Hepatocyte (in vitro differentiated cells): ENCODE measurements at regions not wholly inside any gene's neighbourhood (a gene's known extent, or its start where the extent isn't known, plus 50 kb on each side); places are given as distances from the start of the nearest gene placed in this dataset.
A peak's percentile ranks its signal among the peaks of the same experiment; 100 is the strongest.

ENCODE experiments used
- DNase-seq: peaks from one replicate; pipeline ENCODE4 v3.0.0-alpha.2; 2016; ENCODE audit warnings: low spot score
- H2AFZ ChIP-seq: fragments of 200-600 bp; sonication (generic); 2 replicates; pipeline ENCODE4 v1.6.0; 2016; ENCODE audit warnings: antibody characterized with exemption, mild to moderate bottlenecking
- H3K27ac ChIP-seq: fragments of 200-600 bp; sonication (generic); 2 replicates; pipeline ENCODE4 v1.5.1; 2016; ENCODE audit warnings: mild to moderate bottlenecking
- H3K27me3 ChIP-seq: fragments of 200-600 bp; sonication (generic); 2 replicates; pipeline ENCODE4 v1.6.1; 2016
- H3K36me3 ChIP-seq: fragments of 200-600 bp; sonication (generic); replicated peaks from 2 replicates; pipeline ENCODE4 v1.5.1; 2016; ENCODE audit warnings: low read depth; ENCODE audit not compliant: insufficient read depth
- H3K4me1 ChIP-seq: fragments of 200-600 bp; sonication (generic); 2 replicates; pipeline ENCODE4 v1.5.1; 2016; ENCODE audit warnings: mild to moderate bottlenecking, moderate library complexity; ENCODE audit not compliant: insufficient read depth
- H3K4me2 ChIP-seq: fragments of 200-600 bp; sonication (generic); 2 replicates; pipeline ENCODE4 v1.6.0; 2016
- H3K4me3 ChIP-seq: fragments of 200-600 bp; sonication (generic); 2 replicates; pipeline ENCODE4 v1.5.1; 2016; ENCODE audit warnings: mild to moderate bottlenecking
- H3K79me2 ChIP-seq: fragments of 200-600 bp; sonication (generic); 2 replicates; pipeline ENCODE4 v1.6.0; 2017; ENCODE audit warnings: mild to moderate bottlenecking
- H3K9me2 ChIP-seq: fragments of 200-600 bp; sonication (generic); replicated peaks from 2 replicates; pipeline ENCODE4 v1.6.0; 2017; ENCODE audit warnings: mild to moderate bottlenecking; ENCODE audit not compliant: insufficient read depth
- H3K9me3 ChIP-seq: fragments of 200-600 bp; sonication (generic); 2 replicates; pipeline ENCODE4 v1.5.1; 2016; ENCODE audit warnings: low read depth, mild to moderate bottlenecking
- H4K20me1 ChIP-seq: fragments of 200-600 bp; sonication (generic); 2 replicates; pipeline ENCODE4 v1.6.0; 2016; ENCODE audit warnings: mild to moderate bottlenecking; ENCODE audit not compliant: insufficient read depth, poor library complexity, severe bottlenecking
- EZH2 ChIP-seq: fragments of 200-600 bp; sonication (generic); IDR thresholded peaks from 2 replicates; pipeline ENCODE4 v1.6.1; 2016; ENCODE audit warnings: antibody characterized with exemption, mild to moderate bottlenecking, borderline replicate concordance
- EZH2phosphoT487 ChIP-seq: fragments of 200-600 bp; sonication (generic); IDR thresholded peaks from one replicate; pipeline ENCODE4 v1.6.1; 2018; ENCODE audit warnings: antibody characterized with exemption, mild to moderate bottlenecking, low read depth, moderate library complexity; ENCODE audit not compliant: unreplicated experiment, severe bottlenecking
- WGBS: methylation state at CpG from one replicate; pipeline ENCODE4 v1.1.6; 2016; ENCODE audit warnings: low lambda C conversion rate; ENCODE audit errors: missing lambda C conversion rate; 5-methylcytosine and 5-hydroxymethylcytosine counted together
- TF ChIP-seq, protein P1 (sequence below): fragments of 200-600 bp; sonication (generic); IDR thresholded peaks from 2 replicates; pipeline ENCODE4 v1.5.1; 2016; ENCODE audit warnings: antibody characterized with exemption, mild to moderate bottlenecking; ENCODE audit not compliant: poor library complexity

DNA sequence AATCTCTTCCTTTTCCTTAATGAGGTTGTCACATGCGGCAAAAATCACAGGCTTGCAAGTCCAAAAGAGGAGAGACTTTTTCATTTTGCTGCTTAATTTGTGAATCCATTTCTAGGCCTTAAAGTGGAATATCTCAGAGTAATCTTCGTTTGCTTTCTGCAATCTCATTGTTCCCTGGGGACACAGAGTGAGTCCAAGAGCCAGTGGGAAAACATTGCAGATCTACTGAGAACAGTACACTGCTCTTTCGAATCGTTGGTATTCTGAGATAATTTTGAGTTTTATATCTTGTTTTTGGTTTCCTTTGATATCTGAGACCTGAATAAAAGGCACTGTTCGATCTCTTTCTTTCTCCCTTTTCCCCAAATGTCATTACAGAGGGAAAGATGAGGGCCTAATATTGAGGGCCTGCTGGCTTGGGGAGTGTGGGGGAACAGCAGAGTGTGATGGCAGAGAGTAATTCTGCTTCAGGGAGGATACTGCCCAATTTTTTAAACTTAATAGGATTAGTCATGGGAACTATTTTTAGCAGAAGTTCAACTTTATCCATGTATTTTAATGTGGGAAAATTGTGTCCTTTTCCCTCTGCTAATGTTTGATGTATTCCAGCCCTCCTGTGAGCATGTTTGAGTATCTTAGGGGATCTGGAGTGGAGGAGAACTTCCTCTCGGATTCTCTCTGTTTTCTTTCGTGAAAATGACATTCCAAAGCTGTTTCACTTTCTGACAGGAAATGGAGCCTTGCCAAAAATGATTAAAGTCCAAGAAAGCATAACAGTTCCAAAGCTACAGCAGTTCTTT, 418.2 kb upstream of the ZEB2 start:
- WGBS, result 45% methylated on average over 7 of the region's 7 CpGs
- Histone ChIP-seq H3K9me2 (no peaks in the 10 kb centered on the region), H3K79me2 (no peaks in the 10 kb centered on the region), H4K20me1 (no peaks in the 10 kb centered on the region), H3K9me3 (no peaks in the 10 kb centered on the region), H3K27ac (peak overlapping the region; percentile 47), H3K4me2 (peak overlapping the region; percentile 12), H2AFZ (no peak overlapping the region), H3K4me1 (peaks cover 3% of the 10 kb centered on the region), H3K36me3 (no peaks in the 10 kb centered on the region), H3K27me3 (no peaks in the 10 kb centered on the region), H3K4me3 (no peak overlapping the region)
- DNase-seq, result peak; percentile 49
- TF ChIP-seq, protein P1, sequence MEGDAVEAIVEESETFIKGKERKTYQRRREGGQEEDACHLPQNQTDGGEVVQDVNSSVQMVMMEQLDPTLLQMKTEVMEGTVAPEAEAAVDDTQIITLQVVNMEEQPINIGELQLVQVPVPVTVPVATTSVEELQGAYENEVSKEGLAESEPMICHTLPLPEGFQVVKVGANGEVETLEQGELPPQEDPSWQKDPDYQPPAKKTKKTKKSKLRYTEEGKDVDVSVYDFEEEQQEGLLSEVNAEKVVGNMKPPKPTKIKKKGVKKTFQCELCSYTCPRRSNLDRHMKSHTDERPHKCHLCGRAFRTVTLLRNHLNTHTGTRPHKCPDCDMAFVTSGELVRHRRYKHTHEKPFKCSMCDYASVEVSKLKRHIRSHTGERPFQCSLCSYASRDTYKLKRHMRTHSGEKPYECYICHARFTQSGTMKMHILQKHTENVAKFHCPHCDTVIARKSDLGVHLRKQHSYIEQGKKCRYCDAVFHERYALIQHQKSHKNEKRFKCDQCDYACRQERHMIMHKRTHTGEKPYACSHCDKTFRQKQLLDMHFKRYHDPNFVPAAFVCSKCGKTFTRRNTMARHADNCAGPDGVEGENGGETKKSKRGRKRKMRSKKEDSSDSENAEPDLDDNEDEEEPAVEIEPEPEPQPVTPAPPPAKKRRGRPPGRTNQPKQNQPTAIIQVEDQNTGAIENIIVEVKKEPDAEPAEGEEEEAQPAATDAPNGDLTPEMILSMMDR, result no peak
- no peak for TF ChIP-seq EZH2
- no peak for TF ChIP-seq EZH2phosphoT487

DNA sequence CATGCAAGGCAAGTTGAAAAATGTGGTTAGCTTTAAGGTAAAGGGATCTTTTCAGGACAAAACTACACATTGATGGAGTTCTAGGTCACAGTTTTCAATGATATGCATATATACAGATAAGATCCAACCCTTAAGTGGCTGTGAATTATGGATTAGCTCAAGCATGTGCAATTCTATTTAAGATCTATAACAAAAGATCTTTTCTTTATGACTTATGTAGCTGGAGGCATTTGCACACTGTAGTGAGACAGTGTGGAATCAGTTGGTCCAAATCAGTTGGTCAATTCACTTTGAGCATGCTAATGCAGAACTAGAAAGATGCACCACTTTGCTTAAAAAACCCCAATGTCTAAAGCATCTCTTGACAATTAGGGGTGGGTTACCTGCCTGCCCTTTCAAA, 417.1 kb upstream of the ZEB2 start:
- Histone ChIP-seq H3K9me2 (no peaks in the 10 kb centered on the region), H3K79me2 (no peaks in the 10 kb centered on the region), H3K27ac (no peak overlapping the region), H4K20me1 (no peaks in the 10 kb centered on the region), H3K36me3 (no peaks in the 10 kb centered on the region), H3K9me3 (no peaks in the 10 kb centered on the region), H3K4me2 (no peak overlapping the region), H2AFZ (no peak overlapping the region), H3K4me3 (no peak overlapping the region), H3K27me3 (no peaks in the 10 kb centered on the region), H3K4me1 (peaks cover 3% of the 10 kb centered on the region)
- TF ChIP-seq, protein P1, result no peak
- TF ChIP-seq EZH2phosphoT487 (no peak), EZH2 (no peak)
- DNase-seq, result no peak

DNA sequence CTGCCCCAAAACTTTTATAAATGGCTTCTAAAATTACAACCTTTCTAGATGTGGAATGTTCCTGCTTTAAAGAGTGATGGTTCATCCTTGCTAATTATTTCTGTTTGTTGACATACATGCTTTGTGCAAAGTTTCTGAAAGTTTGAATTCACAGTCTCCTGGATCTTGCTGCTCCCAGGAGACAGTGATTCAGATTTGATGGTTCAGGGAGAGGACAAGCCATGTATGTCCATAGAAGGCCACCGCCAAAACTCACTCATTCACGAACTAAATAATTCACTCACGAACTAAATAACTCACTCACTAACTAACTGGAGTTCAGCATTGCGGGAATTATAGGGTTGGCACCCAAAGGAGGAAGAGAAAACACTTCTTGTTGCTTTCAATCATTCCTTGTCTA, 416.5 kb upstream of the ZEB2 start:
- H3K9me2 ChIP-seq, result no peaks in the 10 kb centered on the region
- no peaks in the 10 kb centered on the region for H3K36me3 ChIP-seq
- no peak overlapping the region for H3K4me2 ChIP-seq
- TF ChIP-seq, protein P1, result no peak
- TF ChIP-seq EZH2phosphoT487 (no peak), EZH2 (no peak)
- WGBS, result 97% methylated on average over 4 of the region's 4 CpGs
- H3K4me1 ChIP-seq, result peaks cover 3% of the 10 kb centered on the region
- no peak overlapping the region for H3K4me3 ChIP-seq
- no peaks in the 10 kb centered on the region for H3K27me3 ChIP-seq
- H3K27ac ChIP-seq, result no peak overlapping the region
- H3K79me2 ChIP-seq, result no peaks in the 10 kb centered on the region
- no peaks in the 10 kb centered on the region for H4K20me1 ChIP-seq
- no peaks in the 10 kb centered on the region for H3K9me3 ChIP-seq
- H2AFZ ChIP-seq, result no peak overlapping the region
- DNase-seq, result no peak

DNA sequence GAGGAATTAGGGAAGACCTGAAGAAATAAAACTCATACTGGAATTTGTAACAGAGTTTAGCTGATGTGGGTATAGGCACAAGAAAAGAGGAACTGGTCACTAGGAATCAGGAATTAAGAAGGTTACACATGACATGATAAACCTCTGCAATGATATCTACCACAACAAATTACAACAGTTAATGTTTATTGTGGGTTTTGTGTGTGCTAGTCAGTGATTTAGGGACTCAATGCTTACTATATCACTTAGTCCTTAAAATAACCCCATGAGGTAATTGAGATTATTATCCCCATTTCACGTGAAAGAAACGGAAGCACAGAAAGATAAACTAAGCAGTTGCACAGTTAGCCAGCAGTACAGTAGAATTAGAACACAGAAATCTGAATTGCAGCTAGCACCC, 415.8 kb upstream of the ZEB2 start:
- Histone ChIP-seq H3K27ac (no peak overlapping the region), H3K4me2 (no peak overlapping the region), H3K4me3 (no peak overlapping the region), H3K9me3 (no peaks in the 10 kb centered on the region), H3K36me3 (no peaks in the 10 kb centered on the region), H3K79me2 (no peaks in the 10 kb centered on the region), H4K20me1 (no peaks in the 10 kb centered on the region), H2AFZ (no peak overlapping the region), H3K9me2 (no peaks in the 10 kb centered on the region), H3K4me1 (peaks cover 3% of the 10 kb centered on the region), H3K27me3 (no peaks in the 10 kb centered on the region)
- 78% methylated on average over 2 of the region's 2 CpGs for WGBS
- TF ChIP-seq, protein P1, result no peak
- TF ChIP-seq EZH2 (no peak), EZH2phosphoT487 (no peak)
- DNase-seq, result no peak
